22Rv1 (cell line): ENCODE measurements at regions not wholly inside any gene's neighbourhood (a gene's known extent, or its start where the extent isn't known, plus 50 kb on each side); places are given as distances from the start of the nearest gene placed in this dataset.

Experiments
- CTCF ChIP-seq: fragments of 450-650 bp; IDR thresholded peaks from 2 replicates; pipeline ENCODE4 v1.5.1; 2017; ENCODE audit warnings: mild to moderate bottlenecking
- ZFX ChIP-seq: fragments of 450-650 bp; IDR thresholded peaks from 2 replicates; pipeline ENCODE4 v1.6.1; 2017; ENCODE audit warnings: antibody characterized with exemption, borderline replicate concordance

DNA sequence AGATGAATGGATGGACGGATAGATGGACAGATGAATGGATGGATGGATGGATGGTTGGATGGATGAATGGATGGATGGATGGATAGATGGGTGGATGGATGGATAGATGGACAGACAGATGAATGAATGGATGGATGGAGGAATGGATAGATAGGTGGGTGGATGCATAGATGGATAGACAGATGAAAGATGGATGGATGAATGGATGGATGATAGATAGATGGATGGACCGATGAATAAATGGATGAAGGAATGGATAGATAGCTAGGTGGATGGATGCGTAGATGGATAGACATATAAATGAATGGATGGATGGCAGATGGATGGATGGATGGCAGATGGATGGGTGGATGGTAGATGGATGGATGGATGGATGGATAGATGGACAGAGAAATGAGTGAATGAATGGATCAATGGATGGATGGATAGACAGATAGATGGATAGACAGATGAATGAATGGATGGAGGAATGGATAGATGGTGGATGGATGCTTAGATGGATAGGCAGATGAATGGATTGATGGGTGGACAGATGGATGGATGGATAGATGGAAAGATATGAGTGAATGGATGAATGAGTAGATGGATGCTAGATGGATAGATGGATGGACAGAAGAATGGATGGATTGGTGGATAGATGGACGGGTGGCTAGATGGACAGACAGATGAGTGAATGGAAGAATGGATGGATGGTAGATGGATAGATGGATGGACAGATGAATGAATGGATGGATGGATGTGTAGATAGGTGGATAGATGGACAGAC is 167.9 kb downstream of the TRIM43 start:
- TF ChIP-seq CTCF (no peak), ZFX (no peak)
